Fibroblast of peridontal ligament (primary cell): ENCODE measurements at regions not wholly inside any gene's neighbourhood (a gene's known extent, or its start where the extent isn't known, plus 50 kb on each side); places are given as distances from the start of the nearest gene placed in this dataset.

ENCODE experiments used
- DNase-seq: peaks from one replicate; pipeline ENCODE4 v3.0.0-alpha.2; 2010; ENCODE audit errors: extremely low read depth

- DNase-seq, result no peak
Measured at GRCh38 chr21:26653430-26653829, 80.3 kb upstream of the CYYR1 start.

DNA sequence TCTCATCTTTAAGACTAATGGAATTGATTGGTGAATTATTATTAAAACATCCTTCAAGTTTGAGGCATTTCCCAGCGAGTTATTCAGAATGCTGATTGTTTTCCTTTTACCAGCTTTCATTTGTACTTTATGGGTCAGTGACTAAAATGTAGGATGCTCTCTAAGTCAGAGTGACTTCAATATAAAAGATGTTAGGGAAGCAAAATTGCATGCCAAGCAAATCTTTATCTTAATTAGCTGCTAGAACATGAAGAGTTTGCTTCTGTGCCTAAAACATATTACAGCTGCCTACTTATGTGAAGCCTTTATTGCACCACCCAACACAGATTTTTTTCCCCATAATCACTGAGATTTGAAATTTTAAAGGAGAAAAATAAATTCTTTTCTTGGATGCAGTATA is 79.8 kb upstream of the CYYR1 start:
- DNase-seq, result no peak

DNA sequence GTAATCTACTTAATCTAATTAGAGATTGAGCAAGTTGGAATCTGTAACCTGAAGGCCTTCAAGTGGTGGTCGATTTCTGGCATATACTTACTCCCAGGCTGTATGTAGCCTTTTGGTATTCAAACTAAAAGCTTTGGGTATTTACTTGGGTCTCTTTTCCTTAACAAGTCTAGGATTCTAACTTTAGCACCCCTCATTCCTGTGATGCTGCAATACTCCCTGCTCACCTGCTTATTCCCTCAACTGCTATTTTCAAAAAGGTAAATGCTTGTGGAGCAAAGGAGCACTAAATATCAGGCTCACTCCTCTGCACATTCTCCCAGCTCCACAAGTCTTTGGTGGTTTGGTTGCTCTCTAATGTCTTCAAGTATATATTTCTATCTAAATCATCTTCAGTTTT is 68.0 kb upstream of the CYYR1 start:
- DNase-seq, result no peak

DNA sequence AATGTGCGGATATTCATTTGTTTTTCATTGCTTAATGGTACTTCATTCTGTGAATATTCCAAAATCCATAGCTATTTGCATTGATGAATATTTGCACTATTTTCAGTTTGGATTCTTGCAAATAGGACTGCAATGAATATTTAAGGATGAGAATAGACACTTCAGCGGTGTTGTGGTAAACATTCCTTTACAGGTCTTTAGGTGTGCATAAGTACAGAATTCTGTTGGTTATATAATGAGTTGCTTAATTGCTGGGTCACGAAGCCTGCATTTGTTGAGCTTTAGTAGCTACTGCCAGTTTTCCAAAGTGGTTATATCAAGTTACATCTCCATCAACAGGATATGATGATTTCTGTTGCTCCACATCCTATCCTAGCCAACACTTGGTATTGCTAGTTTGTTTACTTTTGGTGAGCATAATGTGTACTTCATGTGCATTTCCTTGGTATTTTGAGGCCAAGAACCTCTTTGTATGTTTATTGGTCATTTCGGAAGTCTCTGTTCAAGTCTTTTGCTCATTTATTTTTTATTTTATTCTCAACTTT is 64.2 kb upstream of the CYYR1 start:
- peak; percentile 8 for DNase-seq

DNA sequence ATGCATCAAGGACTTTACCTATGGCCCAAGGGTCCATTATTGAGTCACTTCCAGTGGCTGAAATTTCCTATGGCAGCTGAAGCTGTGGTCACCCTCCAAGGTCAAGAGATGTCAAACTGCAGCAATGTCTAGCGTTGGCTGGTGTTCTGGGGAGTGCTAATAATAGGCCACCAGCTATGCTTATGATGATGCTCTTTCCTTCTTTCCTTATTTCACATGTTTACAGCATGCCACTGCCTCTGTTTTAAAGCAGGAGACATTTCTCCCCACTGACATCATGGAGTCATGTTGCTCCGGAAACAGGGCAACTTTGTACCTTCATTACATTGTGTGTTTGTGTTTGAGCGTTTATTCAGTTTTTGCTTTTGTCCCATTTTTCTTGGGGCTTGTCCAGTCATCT is 62.6 kb upstream of the CYYR1 start:
- DNase-seq, result no peak

GRCh38 chr21:26632691-26633090 is 59.6 kb upstream of the CYYR1 start:
- DNase-seq, result no peak

- DNase-seq, result no peak
Measured at GRCh38 chr21:26626187-26626586, 53.1 kb upstream of the CYYR1 start.

DNA sequence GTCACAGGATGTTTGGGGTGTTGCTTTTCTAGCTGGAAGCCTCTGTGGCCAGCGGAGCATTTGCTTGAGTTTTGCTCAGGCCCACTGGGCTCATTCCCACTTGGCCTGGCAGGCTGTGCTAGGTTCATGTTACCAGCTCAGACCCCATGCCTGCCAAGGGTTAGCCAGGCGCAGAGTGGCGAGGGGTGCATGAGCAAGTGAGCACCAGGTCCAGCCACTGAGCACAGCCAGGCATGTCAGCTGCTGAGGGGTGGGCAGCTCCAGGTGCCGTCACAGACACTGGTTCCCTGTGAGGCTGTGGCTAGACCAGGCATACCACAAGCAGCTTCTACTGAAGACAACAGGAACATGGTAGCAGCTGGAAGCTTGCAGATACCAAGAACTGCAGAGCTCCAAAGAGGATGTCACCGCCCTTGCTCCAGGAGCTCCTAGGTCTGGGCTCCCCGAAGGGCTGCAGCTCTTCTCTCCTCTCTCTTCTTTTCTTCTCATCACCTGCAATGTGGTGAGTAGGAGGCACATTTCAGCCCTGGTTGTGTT is 52.0 kb upstream of the CYYR1 start:
- DNase-seq, result no peak
